ENCODE measurements at regions not wholly inside any gene's neighbourhood (a gene's known extent, or its start where the extent isn't known, plus 50 kb on each side); places are given as distances from the start of the nearest gene placed in this dataset.

- Mint-ChIP-seq H3K27me3 (ENCODE audit: unreplicated experiment) (peaks cover 11% of the 10 kb centered on the region), H3K36me3 (ENCODE audit: unreplicated experiment) (no peaks in the 10 kb centered on the region), H3K9me3 (ENCODE audit: unreplicated experiment) (no peaks in the 10 kb centered on the region), H3K4me1 (ENCODE audit: unreplicated experiment) (no peaks in the 10 kb centered on the region), H3K27ac (ENCODE audit: unreplicated experiment) (no peak overlapping the region), H3K4me3 (ENCODE audit: unreplicated experiment) (no peak overlapping the region)
- TF ChIP-seq CTCF (IDR thresholded peaks at IDR 0.05) = no peak
- no peak for DNase-seq (ENCODE audit: extremely low spot score, unreplicated experiment)
Observed at GRCh38 chr14:86946446-86946845, 1046.5 kb downstream of the GALC start.

GRCh38 chr14:86944434-86944833 lies 1048.5 kb downstream of the GALC start:
- Mint-ChIP-seq H3K36me3 (ENCODE audit: unreplicated experiment) (no peaks in the 10 kb centered on the region), H3K9me3 (ENCODE audit: unreplicated experiment) (no peaks in the 10 kb centered on the region), H3K4me1 (ENCODE audit: unreplicated experiment) (no peaks in the 10 kb centered on the region), H3K27ac (ENCODE audit: unreplicated experiment) (no peak overlapping the region), H3K27me3 (ENCODE audit: unreplicated experiment) (peaks cover 9% of the 10 kb centered on the region), H3K4me3 (ENCODE audit: unreplicated experiment) (no peak overlapping the region)
- TF ChIP-seq CTCF (IDR thresholded peaks at IDR 0.05) = no peak
- no peak for DNase-seq (ENCODE audit: extremely low spot score, unreplicated experiment)

- TF ChIP-seq CTCF (IDR thresholded peaks at IDR 0.05) = no peak
- no peak for DNase-seq (ENCODE audit: extremely low spot score, unreplicated experiment)
- H3K4me1 Mint-ChIP-seq (ENCODE audit: unreplicated experiment) = no peaks in the 10 kb centered on the region
- H3K4me3 Mint-ChIP-seq (ENCODE audit: unreplicated experiment) = no peak overlapping the region
- no peaks in the 10 kb centered on the region for H3K36me3 Mint-ChIP-seq (ENCODE audit: unreplicated experiment)
- H3K27me3 Mint-ChIP-seq (ENCODE audit: unreplicated experiment) = peaks cover 11% of the 10 kb centered on the region
- H3K9me3 Mint-ChIP-seq (ENCODE audit: unreplicated experiment) = no peaks in the 10 kb centered on the region
- no peak overlapping the region for H3K27ac Mint-ChIP-seq (ENCODE audit: unreplicated experiment)
Observed at GRCh38 chr14:86943391-86944365, 1049.3 kb downstream of the GALC start.

- DNase-seq (ENCODE audit: extremely low spot score, unreplicated experiment) = no peak
- Mint-ChIP-seq H3K27me3 (ENCODE audit: unreplicated experiment) (peaks cover 11% of the 10 kb centered on the region), H3K9me3 (ENCODE audit: unreplicated experiment) (no peaks in the 10 kb centered on the region), H3K4me3 (ENCODE audit: unreplicated experiment) (no peak overlapping the region), H3K4me1 (ENCODE audit: unreplicated experiment) (no peaks in the 10 kb centered on the region), H3K36me3 (ENCODE audit: unreplicated experiment) (no peaks in the 10 kb centered on the region), H3K27ac (ENCODE audit: unreplicated experiment) (no peak overlapping the region)
- TF ChIP-seq CTCF (IDR thresholded peaks at IDR 0.05) = no peak
Observed at GRCh38 chr14:86942936-86943335, 1050.0 kb downstream of the GALC start.

- no peak overlapping the region for H3K4me3 Mint-ChIP-seq (ENCODE audit: unreplicated experiment)
- H3K9me3 Mint-ChIP-seq (ENCODE audit: unreplicated experiment) = no peaks in the 10 kb centered on the region
- H3K36me3 Mint-ChIP-seq (ENCODE audit: unreplicated experiment) = no peaks in the 10 kb centered on the region
- no peaks in the 10 kb centered on the region for H3K4me1 Mint-ChIP-seq (ENCODE audit: unreplicated experiment)
- TF ChIP-seq CTCF (IDR thresholded peaks at IDR 0.05) = no peak
- no peak overlapping the region for H3K27ac Mint-ChIP-seq (ENCODE audit: unreplicated experiment)
- H3K27me3 Mint-ChIP-seq (ENCODE audit: unreplicated experiment) = peaks cover 9% of the 10 kb centered on the region
- no peak for DNase-seq (ENCODE audit: extremely low spot score, unreplicated experiment)
Observed at GRCh38 chr14:86940106-86940505, 1052.9 kb downstream of the GALC start.

All from osteocyte (in vitro differentiated cells).